ENCODE measurements at regions not wholly inside any gene's neighbourhood (a gene's known extent, or its start where the extent isn't known, plus 50 kb on each side); places are given as distances from the start of the nearest gene placed in this dataset.

GRCh38 chr13:85675151-85675907 lies 123.9 kb downstream of the SLITRK6 start:
- TF ChIP-seq CTCF (IDR thresholded peaks at IDR 0.05) (no peak), EZH2 (IDR thresholded peaks at IDR 0.05) (no peak)
